Endothelial cell of umbilical vein (primary cell): ENCODE measurements at regions not wholly inside any gene's neighbourhood (a gene's known extent, or its start where the extent isn't known, plus 50 kb on each side); places are given as distances from the start of the nearest gene placed in this dataset.

Experiments
- EZH2 ChIP-seq: IDR thresholded peaks from 2 replicates; pipeline ENCODE4 v1.6.1; 2012; ENCODE audit warnings: borderline replicate concordance, low read depth, mild to moderate bottlenecking, moderate library complexity, low read length, inconsistent platforms; ENCODE audit not compliant: severe bottlenecking
- JUN ChIP-seq: IDR thresholded peaks from 2 replicates; pipeline ENCODE4 v1.6.1; 2011; ENCODE audit warnings: borderline replicate concordance, low read depth; ENCODE audit not compliant: insufficient read length, insufficient read depth
- POLR2A ChIP-seq: IDR thresholded peaks from 2 replicates; pipeline ENCODE4 v1.6.1; 2012; ENCODE audit warnings: low read depth, mild to moderate bottlenecking, control low read depth, low read length
- TF ChIP-seq, protein P1 (sequence below), 2 donors: IDR thresholded peaks; 1 replicate in 1 of 2; 2 replicates in 1 of 2; pipeline ENCODE4 v1.5.1; 2011; ENCODE audit warnings: low read length in 2 of 2, mild to moderate bottlenecking in 2 of 2, moderate library complexity in 2 of 2, control low read depth in 1 of 2, inconsistent platforms in 1 of 2, low read depth in 1 of 2; ENCODE audit not compliant: insufficient read depth in 1 of 2; ENCODE audit errors: extremely low read depth in 1 of 2
- TF ChIP-seq, protein P2 (sequence below): IDR thresholded peaks from 2 replicates; pipeline ENCODE4 v1.6.1; 2011; ENCODE audit not compliant: insufficient read depth, insufficient read length

DNA sequence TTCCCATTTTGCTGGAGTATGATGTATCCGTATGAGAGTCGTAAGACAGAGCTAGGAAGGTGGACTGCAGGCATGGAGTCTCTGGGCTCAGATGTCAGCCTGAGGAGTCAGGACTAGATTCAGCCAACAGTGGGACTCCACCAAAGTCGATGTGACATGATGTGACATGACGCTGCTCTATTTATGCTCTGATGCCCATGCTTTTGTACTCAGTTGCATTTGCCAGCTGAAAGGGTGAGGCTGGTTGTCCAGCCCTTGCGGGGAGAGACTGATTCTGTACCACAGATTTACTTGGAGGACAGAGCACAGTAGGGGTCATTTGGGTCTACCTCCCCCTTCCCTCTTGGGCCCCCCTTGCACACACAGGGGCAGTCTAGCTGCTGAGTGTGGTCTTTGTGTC, 88.5 kb upstream of the ATG10 start:
- TF ChIP-seq EZH2: no peak
- TF ChIP-seq JUN: no peak
- TF ChIP-seq, protein P1, sequence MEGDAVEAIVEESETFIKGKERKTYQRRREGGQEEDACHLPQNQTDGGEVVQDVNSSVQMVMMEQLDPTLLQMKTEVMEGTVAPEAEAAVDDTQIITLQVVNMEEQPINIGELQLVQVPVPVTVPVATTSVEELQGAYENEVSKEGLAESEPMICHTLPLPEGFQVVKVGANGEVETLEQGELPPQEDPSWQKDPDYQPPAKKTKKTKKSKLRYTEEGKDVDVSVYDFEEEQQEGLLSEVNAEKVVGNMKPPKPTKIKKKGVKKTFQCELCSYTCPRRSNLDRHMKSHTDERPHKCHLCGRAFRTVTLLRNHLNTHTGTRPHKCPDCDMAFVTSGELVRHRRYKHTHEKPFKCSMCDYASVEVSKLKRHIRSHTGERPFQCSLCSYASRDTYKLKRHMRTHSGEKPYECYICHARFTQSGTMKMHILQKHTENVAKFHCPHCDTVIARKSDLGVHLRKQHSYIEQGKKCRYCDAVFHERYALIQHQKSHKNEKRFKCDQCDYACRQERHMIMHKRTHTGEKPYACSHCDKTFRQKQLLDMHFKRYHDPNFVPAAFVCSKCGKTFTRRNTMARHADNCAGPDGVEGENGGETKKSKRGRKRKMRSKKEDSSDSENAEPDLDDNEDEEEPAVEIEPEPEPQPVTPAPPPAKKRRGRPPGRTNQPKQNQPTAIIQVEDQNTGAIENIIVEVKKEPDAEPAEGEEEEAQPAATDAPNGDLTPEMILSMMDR (IDR thresholded peaks at IDR 0.05; ENCODE audit: extremely low read depth in 1 of 2, insufficient read depth in 1 of 2, low read depth in 1 of 2, low read length in 2 of 2): no peak
- TF ChIP-seq POLR2A: no peak
- TF ChIP-seq, protein P2, sequence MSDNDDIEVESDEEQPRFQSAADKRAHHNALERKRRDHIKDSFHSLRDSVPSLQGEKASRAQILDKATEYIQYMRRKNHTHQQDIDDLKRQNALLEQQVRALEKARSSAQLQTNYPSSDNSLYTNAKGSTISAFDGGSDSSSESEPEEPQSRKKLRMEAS: no peak
